ENCODE measurements at regions not wholly inside any gene's neighbourhood (a gene's known extent, or its start where the extent isn't known, plus 50 kb on each side); places are given as distances from the start of the nearest gene placed in this dataset.
"Not testable (repeated sequence)": the region's sequence is repeated elsewhere in the genome, so short reads cannot be mapped to it uniquely, and the experiment has no call there.

DNA sequence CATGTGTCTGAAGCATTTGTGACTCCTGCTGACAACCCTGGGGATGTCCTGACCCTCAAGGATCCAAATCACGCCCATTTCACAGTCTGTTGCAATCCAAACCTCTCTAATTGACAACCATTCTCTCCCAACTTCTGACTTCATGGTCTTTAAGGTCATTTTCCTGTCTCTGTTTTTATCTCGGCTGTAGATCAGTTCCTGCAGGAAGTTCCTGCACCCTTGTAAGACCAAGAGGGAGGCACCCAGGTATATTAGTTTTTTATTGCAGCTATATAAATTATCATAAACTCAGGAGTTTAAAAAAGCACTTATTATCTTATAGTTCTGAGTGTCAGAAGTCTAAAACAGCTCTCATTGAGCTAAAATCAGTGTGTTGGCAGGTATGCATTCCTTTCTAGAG is 166.8 kb downstream of the BTBD3 start:
- Mint-ChIP-seq H3K27ac (no peak overlapping the region), H3K27me3 (peaks cover 0 to 3% (median 0%) of the 10 kb centered on the region in 5 donors), H3K9me3 (peaks cover 0 to 9% (median 3%) of the 10 kb centered on the region in 9 donors), H3K36me3 (peaks cover 0 to 6% (median 0%) of the 10 kb centered on the region in 3 donors), H3K4me3 (no peak overlapping the region), H3K4me1 (no peaks in the 10 kb centered on the region)
- ATAC-seq, result no peak
- POLR2A ChIA-PET, result no interaction called here
- DNase-seq, result no peak

GRCh38 chr20:12086359-12086758 is 168.7 kb downstream of the BTBD3 start:
- POLR2A ChIA-PET, result no interaction called here
- DNase-seq (no peak), ATAC-seq (no peak)
- Mint-ChIP-seq H3K4me3 (no peak overlapping the region), H3K36me3 (peaks cover 0 to 6% (median 0%) of the 10 kb centered on the region in 3 donors), H3K27me3 (peaks cover 0 to 3% (median 0%) of the 10 kb centered on the region in 5 donors), H3K4me1 (no peaks in the 10 kb centered on the region), H3K9me3 (peaks cover 0 to 6% (median 0%) of the 10 kb centered on the region in 9 donors), H3K27ac (no peak overlapping the region)

GRCh38 chr20:12090920-12091319 is 173.2 kb downstream of the BTBD3 start:
- ATAC-seq (no peak), DNase-seq (no peak)
- no peaks in the 10 kb centered on the region for H3K4me1 Mint-ChIP-seq
- no peak overlapping the region for H3K27ac Mint-ChIP-seq
- H3K9me3 Mint-ChIP-seq, result peaks cover 0 to 4% (median 0%) of the 10 kb centered on the region in 9 donors
- POLR2A ChIA-PET, result no interaction called here
- no peak overlapping the region for H3K4me3 Mint-ChIP-seq
- H3K36me3 Mint-ChIP-seq, result peaks cover 0 to 6% (median 0%) of the 10 kb centered on the region in 3 donors
- peaks cover 0 to 3% (median 0%) of the 10 kb centered on the region in 5 donors for H3K27me3 Mint-ChIP-seq

GRCh38 chr20:12093057-12093796 is 175.5 kb downstream of the BTBD3 start:
- Mint-ChIP-seq H3K27ac (no peak overlapping the region), H3K4me1 (no peaks in the 10 kb centered on the region), H3K9me3 (peaks cover 0 to 4% (median 0%) of the 10 kb centered on the region in 9 donors), H3K27me3 (peaks cover 0 to 3% (median 0%) of the 10 kb centered on the region in 5 donors), H3K36me3 (peaks cover 0 to 6% (median 0%) of the 10 kb centered on the region in 3 donors), H3K4me3 (no peak overlapping the region)
- no peak for DNase-seq
- POLR2A ChIA-PET, result no interaction called here
- no peak for ATAC-seq

GRCh38 chr20:12093797-12094190 is 176.1 kb downstream of the BTBD3 start:
- ATAC-seq, POLR2A ChIA-PET, H3K27me3 Mint-ChIP-seq, H3K27ac Mint-ChIP-seq, H3K36me3 Mint-ChIP-seq, H3K4me3 Mint-ChIP-seq, H3K9me3 Mint-ChIP-seq, DNase-seq, H3K4me1 Mint-ChIP-seq: not testable (repeated sequence)

- H3K4me3 Mint-ChIP-seq, result no peak overlapping the region
- POLR2A ChIA-PET, result no interaction called here
- peaks cover 0 to 3% (median 0%) of the 10 kb centered on the region in 9 donors for H3K9me3 Mint-ChIP-seq
- no peaks in the 10 kb centered on the region for H3K4me1 Mint-ChIP-seq
- no peaks in the 10 kb centered on the region for H3K36me3 Mint-ChIP-seq
- DNase-seq (no peak), ATAC-seq (no peak)
- no peak overlapping the region for H3K27ac Mint-ChIP-seq
- peaks cover 0 to 3% (median 0%) of the 10 kb centered on the region in 5 donors for H3K27me3 Mint-ChIP-seq
Measured at GRCh38 chr20:12095180-12095920, 177.7 kb downstream of the BTBD3 start.

DNA sequence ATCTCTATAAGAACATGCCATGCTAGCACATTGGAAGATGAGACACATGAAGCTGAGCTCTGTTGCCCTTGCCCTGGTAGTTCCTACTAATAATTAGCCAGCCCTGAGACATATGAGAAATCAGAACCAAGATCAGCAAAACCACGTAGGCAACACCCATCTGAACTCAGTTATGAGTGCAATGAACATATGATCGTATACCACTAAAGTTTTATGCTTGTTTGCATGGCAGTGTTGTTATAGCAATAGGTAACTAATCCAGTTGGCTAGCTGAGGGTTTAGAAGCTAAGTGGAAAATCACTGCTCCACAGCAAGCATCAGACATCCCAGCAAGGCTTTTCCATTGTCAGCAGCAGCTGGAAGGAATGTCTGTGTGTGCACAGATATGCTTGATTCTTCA is 180.7 kb downstream of the BTBD3 start:
- no peaks in the 10 kb centered on the region for H3K4me1 Mint-ChIP-seq
- DNase-seq (no peak), ATAC-seq (no peak)
- H3K27me3 Mint-ChIP-seq, result peaks cover 0 to 3% (median 0%) of the 10 kb centered on the region in 5 donors
- peaks cover 0 to 7% (median 0%) of the 10 kb centered on the region in 9 donors for H3K9me3 Mint-ChIP-seq
- H3K36me3 Mint-ChIP-seq, result no peaks in the 10 kb centered on the region
- POLR2A ChIA-PET, result no interaction called here
- H3K27ac Mint-ChIP-seq, result no peak overlapping the region
- H3K4me3 Mint-ChIP-seq, result no peak overlapping the region

DNA sequence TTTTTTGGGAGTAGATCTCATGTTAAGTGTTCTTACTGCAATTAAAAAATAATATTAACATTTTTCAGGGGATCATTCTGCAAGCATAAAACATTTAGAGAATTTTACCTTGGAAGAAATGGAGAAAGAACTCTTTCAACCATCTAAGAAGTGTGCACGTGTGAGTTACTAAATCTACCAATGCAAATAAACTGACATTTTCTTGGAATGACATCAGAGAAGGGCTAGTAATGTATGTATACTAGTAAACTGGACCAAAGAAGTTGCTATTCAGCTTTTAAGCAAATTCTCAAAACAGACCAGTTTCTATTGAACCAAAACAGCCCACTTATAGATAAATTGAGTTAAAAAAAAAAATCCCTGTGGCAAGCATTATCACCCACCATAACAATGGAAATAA is 191.2 kb downstream of the BTBD3 start:
- Mint-ChIP-seq H3K27ac (no peak overlapping the region), H3K36me3 (no peaks in the 10 kb centered on the region), H3K9me3 (peaks cover 0 to 19% (median 7%) of the 10 kb centered on the region in 9 donors), H3K4me3 (no peak overlapping the region), H3K4me1 (peaks cover 0 to 4% (median 0%) of the 10 kb centered on the region in 4 donors), H3K27me3 (peaks cover 0 to 6% (median 1%) of the 10 kb centered on the region in 5 donors)
- no peak for ATAC-seq
- DNase-seq, result no peak
- POLR2A ChIA-PET, result no interaction called here

DNA sequence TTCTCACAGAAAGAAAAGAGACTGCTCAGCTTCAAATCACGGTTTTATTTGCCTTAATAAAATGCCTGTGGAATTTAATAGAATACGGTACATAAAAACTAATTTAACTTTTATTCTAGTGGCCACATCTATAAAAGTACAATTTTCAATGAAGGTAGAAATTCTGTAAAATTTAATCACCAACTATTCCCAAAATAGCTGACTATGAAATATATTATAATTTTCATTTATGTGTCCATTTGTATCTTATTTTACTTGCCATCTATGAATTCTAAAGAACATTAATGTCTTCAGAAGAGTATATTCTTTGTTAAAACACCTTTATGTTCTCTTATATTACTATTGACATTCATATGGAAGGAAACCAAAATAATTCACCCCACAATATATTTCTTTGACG is 192.6 kb downstream of the BTBD3 start:
- Mint-ChIP-seq H3K4me1 (peaks cover 0 to 10% (median 0%) of the 10 kb centered on the region in 4 donors), H3K9me3 (peaks cover 0 to 19% (median 8%) of the 10 kb centered on the region in 9 donors), H3K4me3 (no peak overlapping the region), H3K27me3 (peaks cover 0 to 9% (median 1%) of the 10 kb centered on the region in 5 donors), H3K27ac (no peak overlapping the region), H3K36me3 (no peaks in the 10 kb centered on the region)
- DNase-seq (no peak), ATAC-seq (no peak)
- POLR2A ChIA-PET, result no interaction called here

GRCh38 chr20:12110711-12111110 is 193.0 kb downstream of the BTBD3 start:
- H3K27ac Mint-ChIP-seq, result no peak overlapping the region
- POLR2A ChIA-PET, result no interaction called here

GRCh38 chr20:12111431-12112088 is 193.9 kb downstream of the BTBD3 start:
- no peaks in the 10 kb centered on the region for H3K36me3 Mint-ChIP-seq
- POLR2A ChIA-PET, result no interaction called here
- ATAC-seq, result no peak
- H3K4me3 Mint-ChIP-seq, result no peak overlapping the region
- no peak for DNase-seq
- H3K27me3 Mint-ChIP-seq, result peaks cover 0 to 9% (median 1%) of the 10 kb centered on the region in 5 donors
- peaks cover 0 to 10% (median 0%) of the 10 kb centered on the region in 4 donors for H3K4me1 Mint-ChIP-seq
- peaks cover 0 to 15% (median 7%) of the 10 kb centered on the region in 9 donors for H3K9me3 Mint-ChIP-seq
- no peak overlapping the region for H3K27ac Mint-ChIP-seq

More at GRCh38 chr20:12110711-12111110, 193.0 kb downstream of the BTBD3 start:
- H3K27me3 Mint-ChIP-seq, result peaks cover 0 to 9% (median 1%) of the 10 kb centered on the region in 5 donors
- peaks cover 0 to 19% (median 8%) of the 10 kb centered on the region in 9 donors for H3K9me3 Mint-ChIP-seq
- no peak for DNase-seq
- ATAC-seq, result no peak
- no peaks in the 10 kb centered on the region for H3K36me3 Mint-ChIP-seq
- H3K4me3 Mint-ChIP-seq, result no peak overlapping the region
- peaks cover 0 to 10% (median 0%) of the 10 kb centered on the region in 4 donors for H3K4me1 Mint-ChIP-seq

GRCh38 chr20:12112089-12112474 is 194.4 kb downstream of the BTBD3 start:
- no peak for ATAC-seq

GRCh38 chr20:12112665-12113064 is 195.0 kb downstream of the BTBD3 start:
- peaks cover 0 to 10% (median 0%) of the 10 kb centered on the region in 4 donors for H3K4me1 Mint-ChIP-seq
- POLR2A ChIA-PET, result no interaction called here

More at GRCh38 chr20:12112089-12112474, 194.4 kb downstream of the BTBD3 start:
- Mint-ChIP-seq H3K4me3 (no peak overlapping the region), H3K36me3 (no peaks in the 10 kb centered on the region), H3K4me1 (peaks cover 0 to 10% (median 0%) of the 10 kb centered on the region in 4 donors), H3K27me3 (peaks cover 0 to 9% (median 1%) of the 10 kb centered on the region in 5 donors), H3K9me3 (peaks cover 0 to 13% (median 7%) of the 10 kb centered on the region in 9 donors), H3K27ac (no peak overlapping the region)
- no peak for DNase-seq
- POLR2A ChIA-PET, result no interaction called here

More at GRCh38 chr20:12112665-12113064, 195.0 kb downstream of the BTBD3 start:
- Mint-ChIP-seq H3K36me3 (no peaks in the 10 kb centered on the region), H3K9me3 (peaks cover 0 to 14% (median 4%) of the 10 kb centered on the region in 9 donors), H3K27ac (no peak overlapping the region), H3K27me3 (peaks cover 0 to 9% (median 1%) of the 10 kb centered on the region in 5 donors), H3K4me3 (no peak overlapping the region)
- DNase-seq (no peak), ATAC-seq (no peak)

Measured in naive thymus-derived CD8-positive, alpha-beta T cell (primary cell).